COLO668 (cell line): ENCODE measurements at regions not wholly inside any gene's neighbourhood (a gene's known extent, or its start where the extent isn't known, plus 50 kb on each side); places are given as distances from the start of the nearest gene placed in this dataset.
"Not testable (repeated sequence)": the region's sequence is repeated elsewhere in the genome, so short reads cannot be mapped to it uniquely, and the experiment has no call there.

Experiments used
- DNase-seq: peaks from one replicate; lab custom pipeline; 2025; ENCODE audit not compliant: unreplicated experiment; lab: John Stamatoyannopoulos, UW

- DNase-seq: peak; percentile 8
Observed at GRCh38 chr2:184305105-184305504, 293.2 kb upstream of the ZNF804A start.

GRCh38 chr2:184308706-184309105 is 289.6 kb upstream of the ZNF804A start:
- DNase-seq: no peak

- no peak for DNase-seq
Observed at GRCh38 chr2:184312970-184313369, 285.4 kb upstream of the ZNF804A start.

GRCh38 chr2:184314829-184315228 is 283.5 kb upstream of the ZNF804A start:
- DNase-seq: no peak

GRCh38 chr2:184316921-184317320 is 281.4 kb upstream of the ZNF804A start:
- DNase-seq: no peak

DNA sequence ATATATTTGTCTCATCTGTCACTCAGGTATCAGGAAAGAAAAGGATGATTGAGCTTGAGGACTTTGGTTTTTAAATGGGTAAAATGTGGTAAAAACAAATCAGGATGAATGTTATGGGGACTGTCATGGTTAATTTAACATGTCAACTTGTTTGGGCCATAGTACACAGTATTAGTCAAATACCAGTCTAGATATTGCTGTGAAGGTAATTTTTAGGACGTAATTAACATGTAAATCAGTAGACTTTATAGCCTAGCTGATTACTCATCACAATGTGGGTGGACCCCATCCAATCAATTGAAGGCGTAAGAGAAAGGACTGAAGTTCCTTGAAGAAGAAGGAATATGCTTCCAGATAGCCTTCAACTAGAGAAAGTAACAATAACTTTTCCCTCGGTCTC is 275.7 kb upstream of the ZNF804A start:
- DNase-seq: no peak

DNA sequence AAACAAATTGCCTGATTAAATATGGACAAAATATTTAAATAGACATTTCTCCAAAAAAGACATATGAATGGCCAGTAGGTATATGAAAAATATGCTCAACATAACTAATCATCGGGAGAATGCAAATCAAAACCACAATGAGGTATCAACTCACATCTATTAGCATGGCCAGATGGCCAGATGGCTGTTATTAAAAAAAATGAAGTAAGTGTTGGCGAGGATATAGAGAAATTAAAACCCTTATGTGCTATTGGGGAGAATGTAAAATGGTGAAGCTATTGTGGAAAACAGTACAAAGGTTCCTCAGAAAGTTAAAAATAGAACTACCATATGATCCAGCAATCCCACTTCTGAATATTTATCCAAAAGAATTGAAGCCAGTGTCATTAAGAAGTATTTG is 272.3 kb upstream of the ZNF804A start:
- no peak for DNase-seq

GRCh38 chr2:184327805-184328204 is 270.5 kb upstream of the ZNF804A start:
- DNase-seq: not testable (repeated sequence)

- not testable (repeated sequence) for DNase-seq
Observed at GRCh38 chr2:184330561-184330960, 267.8 kb upstream of the ZNF804A start.

DNA sequence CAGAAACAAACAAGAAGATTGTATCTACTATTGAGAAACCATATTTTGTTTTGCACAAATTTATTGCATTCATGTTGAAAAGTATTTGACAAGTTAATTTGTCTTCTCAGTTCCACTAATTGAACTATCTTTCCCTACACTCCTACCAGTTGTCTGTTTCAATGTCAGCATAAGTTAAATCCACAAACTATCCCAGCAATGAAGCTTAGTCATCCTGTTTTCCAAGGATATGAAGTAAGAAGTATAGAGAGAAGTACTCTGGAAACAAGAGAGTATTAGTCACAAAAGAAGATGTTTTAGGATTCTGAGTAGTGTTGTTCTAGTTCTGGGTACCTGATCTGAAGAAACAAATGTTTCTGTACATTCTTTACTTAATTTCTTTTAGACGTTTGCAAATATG is 261.6 kb upstream of the ZNF804A start:
- no peak for DNase-seq

DNA sequence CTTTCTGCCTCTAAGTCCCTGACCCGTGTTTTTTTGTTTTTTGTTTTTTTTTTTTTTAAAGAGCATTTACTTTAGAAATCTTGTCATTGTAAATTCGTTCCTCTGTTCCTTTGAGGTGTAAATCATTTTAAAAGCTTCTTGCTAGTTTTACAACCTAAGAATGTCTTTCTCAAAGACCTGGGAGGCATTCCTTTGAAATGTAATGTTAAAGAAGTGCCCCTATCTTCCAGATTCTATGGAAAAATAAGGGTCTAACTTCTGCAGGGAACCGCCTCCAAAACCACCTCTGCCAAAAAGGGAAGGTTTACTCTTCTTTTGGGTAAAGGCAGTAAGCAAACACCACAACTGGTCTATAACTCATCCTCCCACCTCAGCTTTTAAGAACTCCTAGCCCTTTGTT is 259.6 kb upstream of the ZNF804A start:
- no peak for DNase-seq

DNA sequence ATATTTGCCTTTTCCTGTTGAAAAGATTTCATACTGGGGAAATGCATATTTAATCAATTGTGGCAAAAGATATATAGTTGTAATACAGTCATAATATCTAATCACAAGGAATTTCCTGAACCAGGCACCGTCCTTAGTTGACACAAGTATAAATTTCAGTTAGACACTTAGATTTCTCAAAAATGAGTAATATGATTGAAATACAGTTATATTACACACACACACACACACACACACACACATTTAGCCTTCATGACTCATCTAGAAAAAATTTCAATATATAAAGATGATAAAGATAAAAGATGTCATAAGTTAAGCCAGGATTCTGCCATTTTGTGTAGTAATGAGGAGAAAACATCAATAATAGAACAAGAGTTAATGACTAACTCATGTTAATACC is 258.4 kb upstream of the ZNF804A start:
- DNase-seq: no peak

DNA sequence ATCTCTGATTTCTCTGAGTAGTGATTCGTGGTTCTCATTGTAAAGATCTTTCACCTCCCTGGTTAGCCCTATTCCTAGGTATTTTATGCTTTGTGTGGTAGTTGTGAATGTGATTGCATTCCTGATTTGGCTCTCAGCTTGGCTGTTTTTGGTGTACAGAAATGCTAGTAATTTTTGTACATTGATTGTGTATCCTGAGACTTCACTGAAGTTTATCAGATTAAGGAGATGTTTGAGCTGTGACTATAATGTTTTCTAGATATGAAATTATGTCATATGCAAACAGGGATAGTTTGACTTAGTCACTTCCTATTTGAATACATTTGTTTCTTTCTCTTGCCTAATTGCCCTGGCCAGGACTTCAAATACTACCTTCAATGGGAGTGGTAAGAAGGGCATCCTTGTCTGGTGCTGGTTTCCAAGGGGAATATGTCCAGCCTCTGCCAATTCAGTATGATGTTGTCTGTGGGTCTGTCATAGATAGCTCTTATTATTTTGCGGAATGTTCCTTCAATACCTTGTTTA is 251.9 kb upstream of the ZNF804A start:
- no peak for DNase-seq

DNA sequence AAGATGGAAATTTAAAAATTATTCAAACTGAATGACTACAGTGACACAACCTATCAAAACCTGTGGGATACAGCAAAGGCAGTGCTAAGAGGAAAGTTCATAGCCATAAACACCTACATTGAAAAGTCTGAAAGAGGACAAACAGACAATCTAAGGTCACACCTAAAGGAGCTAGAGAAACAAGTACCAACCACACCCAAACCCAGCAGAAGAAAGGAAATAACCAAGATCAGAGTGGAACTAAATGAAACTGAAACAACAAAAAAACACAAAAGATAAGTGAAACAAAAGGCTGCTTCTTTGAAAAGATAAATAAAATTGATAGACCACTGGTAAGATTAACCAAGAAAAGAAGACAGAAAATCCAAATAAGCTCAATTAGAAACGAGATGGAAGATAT is 247.2 kb upstream of the ZNF804A start:
- no peak for DNase-seq

GRCh38 chr2:184357033-184357432 is 241.3 kb upstream of the ZNF804A start:
- no peak for DNase-seq

GRCh38 chr2:184359379-184359778 is 238.9 kb upstream of the ZNF804A start:
- no peak for DNase-seq

- no peak for DNase-seq
Observed at GRCh38 chr2:184363213-184363612, 235.1 kb upstream of the ZNF804A start.

- DNase-seq: no peak
Observed at GRCh38 chr2:184367211-184367610, 231.1 kb upstream of the ZNF804A start.

DNA sequence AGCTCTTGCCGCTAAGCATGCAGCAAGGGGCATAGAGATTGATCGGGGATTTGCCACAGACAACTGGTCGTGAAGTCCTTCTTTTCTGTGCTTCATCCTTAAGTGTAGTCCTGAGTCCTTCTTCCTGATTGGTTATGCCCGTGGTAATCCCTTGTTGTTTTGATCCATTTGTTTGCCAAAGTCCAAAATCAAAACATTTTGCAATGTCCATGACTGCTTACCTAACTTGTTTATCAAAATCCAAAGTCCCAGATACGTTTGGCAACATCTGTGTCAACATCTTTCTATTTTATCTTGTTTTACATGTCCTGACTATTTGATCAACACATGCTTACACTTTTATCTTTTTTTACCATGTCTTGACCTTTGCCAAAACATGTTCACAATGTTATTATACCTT is 229.0 kb upstream of the ZNF804A start:
- DNase-seq: no peak

DNA sequence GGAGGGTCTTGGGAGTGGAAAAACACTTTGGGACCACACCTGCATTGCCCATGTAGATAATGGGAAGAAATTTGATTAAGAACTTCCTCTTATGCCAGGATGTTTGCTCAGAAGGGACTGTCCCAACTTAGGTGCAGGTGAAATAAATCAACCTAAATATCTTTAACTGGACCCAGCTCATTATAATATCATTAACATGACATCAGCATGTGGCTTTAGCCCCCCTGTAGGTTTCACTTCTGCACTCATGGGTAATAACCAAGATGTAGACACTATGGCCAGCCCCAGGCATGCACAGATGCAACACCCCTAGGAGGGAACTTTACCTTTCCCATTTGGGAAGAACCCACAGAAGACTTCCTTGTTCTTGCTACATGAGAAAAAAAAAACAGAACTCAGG is 227.4 kb upstream of the ZNF804A start:
- no peak for DNase-seq

GRCh38 chr2:184371641-184372040 is 226.7 kb upstream of the ZNF804A start:
- DNase-seq: no peak

GRCh38 chr2:184372484-184372883 is 225.8 kb upstream of the ZNF804A start:
- DNase-seq: no peak

DNA sequence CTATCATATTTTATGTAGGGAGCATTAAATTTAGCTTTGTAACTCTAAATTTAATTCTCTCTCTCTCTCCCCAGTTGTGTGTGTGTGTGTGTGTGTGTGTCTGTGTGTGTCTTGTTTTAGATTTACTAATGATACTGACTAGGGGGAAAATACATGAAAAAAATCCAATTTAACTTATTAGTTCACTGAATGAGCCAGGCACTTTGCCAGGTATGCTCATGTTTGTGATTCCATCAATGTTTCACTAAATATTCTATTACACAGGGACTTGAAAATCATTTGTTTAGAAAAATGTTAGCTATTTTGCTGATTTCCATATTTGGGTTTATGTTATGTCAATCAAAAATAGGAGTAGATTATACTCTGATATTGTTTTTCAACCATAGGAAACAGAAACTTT is 203.7 kb upstream of the ZNF804A start:
- DNase-seq: no peak

DNA sequence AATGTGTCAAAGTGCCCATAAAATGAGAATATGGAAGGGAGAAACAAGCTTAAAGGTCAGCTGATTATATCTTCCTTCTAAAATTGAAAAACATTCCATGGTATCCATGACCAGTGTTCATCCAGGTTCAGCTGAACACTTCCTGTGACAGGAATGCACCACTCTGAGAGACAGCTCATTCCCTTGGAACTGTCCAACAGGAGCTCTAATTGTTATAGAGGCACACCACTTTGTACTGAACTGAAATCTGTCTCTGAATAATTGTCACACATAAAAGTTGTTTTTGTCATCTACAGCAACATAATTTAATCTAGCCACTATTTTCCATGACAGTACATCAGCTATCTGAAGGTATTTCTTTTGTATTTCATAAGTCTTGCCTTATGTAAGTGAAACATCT is 195.9 kb upstream of the ZNF804A start:
- no peak for DNase-seq
